HT1080 (cell line): ENCODE measurements at regions not wholly inside any gene's neighbourhood (a gene's known extent, or its start where the extent isn't known, plus 50 kb on each side); places are given as distances from the start of the nearest gene placed in this dataset.
A peak's percentile ranks its signal among the peaks of the same experiment; 100 is the strongest.

Source experiments
- DNase-seq: peaks from one replicate; pipeline ENCODE4 v3.0.0-alpha.2; 2015; ENCODE audit warnings: low read depth

GRCh38 chr9:106637486-106637885, 225.5 kb upstream of the ZNF462 start:
- no peak for DNase-seq

GRCh38 chr9:106639873-106640568, 222.9 kb upstream of the ZNF462 start:
- no peak for DNase-seq

- no peak for DNase-seq
These were observed 219.6 kb upstream of the ZNF462 start for GRCh38 chr9:106643211-106643930.

DNA sequence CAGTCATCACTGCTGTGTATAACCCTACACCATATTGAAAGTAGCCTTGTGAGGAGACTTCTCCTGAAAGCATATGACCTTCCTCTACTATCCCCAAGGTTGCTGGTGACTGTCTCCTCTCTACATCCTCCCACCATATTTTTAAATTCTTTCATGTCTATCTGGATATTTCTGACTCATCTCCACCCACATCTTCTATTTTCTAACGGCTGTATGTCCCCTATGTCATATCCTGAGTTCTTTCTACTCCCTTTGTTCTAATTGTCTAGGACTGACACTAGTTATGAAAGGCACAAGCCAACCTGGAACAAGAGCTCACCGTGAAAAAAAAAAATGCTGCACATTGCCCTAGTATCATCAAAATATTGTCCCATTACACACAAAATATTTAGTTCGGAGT, 218.3 kb upstream of the ZNF462 start:
- DNase-seq = peak; percentile 50

- DNase-seq = peak; percentile 17
These were observed 214.2 kb upstream of the ZNF462 start for GRCh38 chr9:106648799-106649198.

- DNase-seq = no peak
These were observed 213.3 kb upstream of the ZNF462 start for GRCh38 chr9:106649664-106650063.

DNA sequence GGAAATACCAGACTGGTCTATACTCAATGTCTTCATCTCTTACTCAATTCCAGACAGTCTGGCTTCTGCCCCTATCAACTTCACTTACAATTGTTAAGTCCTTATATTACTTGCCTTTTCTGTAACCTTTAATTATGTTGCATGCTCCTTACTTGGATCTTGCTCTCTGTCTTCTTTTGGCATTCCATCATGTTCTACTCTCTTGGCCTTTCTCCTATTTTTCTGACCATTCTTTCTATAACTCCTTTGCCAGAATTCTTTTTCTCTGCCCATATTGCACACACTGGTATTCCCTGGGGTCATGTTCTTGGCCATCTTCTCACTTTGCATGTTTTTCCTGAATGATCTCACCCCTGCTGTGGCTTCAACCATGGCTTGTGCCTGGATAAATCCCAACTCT, 209.8 kb upstream of the ZNF462 start:
- no peak for DNase-seq

DNA sequence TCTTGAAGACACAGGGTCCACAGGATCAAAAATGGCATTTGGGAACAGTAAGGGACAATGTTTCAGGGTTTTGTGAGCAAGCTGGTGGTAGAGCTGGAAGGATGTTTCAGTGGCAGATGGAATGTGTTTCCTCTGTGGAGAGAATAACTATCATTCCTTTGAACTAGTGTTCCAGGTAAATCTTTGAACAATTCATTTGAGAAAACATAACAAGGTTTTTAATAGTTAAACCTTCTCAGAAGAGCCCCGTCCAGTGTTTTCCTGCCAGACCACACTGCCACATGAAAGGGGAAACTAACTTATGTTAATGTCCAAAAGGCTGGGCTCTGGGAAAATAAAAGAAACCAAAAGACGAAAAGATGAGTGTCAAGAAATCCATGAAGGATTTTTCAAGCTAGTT, 207.0 kb upstream of the ZNF462 start:
- no peak for DNase-seq

DNA sequence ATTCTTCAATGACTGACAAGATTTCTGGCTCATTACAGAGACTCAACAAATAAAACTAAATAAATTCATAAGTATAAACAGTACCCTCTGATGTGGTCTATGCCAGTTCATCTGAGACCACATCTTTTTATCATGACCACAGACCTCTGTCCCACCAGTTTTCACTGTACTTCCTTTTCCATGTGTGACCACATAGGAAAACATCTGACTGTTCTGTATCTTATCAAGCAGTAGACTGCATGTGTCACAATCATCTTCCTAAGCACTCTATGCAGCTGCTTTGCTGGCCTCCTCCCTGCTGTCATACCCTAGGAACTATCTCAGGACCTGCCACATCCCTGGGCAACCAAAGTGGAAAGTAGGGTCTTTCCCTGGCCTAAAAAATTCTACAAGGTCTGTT, 205.0 kb upstream of the ZNF462 start:
- DNase-seq = no peak

DNA sequence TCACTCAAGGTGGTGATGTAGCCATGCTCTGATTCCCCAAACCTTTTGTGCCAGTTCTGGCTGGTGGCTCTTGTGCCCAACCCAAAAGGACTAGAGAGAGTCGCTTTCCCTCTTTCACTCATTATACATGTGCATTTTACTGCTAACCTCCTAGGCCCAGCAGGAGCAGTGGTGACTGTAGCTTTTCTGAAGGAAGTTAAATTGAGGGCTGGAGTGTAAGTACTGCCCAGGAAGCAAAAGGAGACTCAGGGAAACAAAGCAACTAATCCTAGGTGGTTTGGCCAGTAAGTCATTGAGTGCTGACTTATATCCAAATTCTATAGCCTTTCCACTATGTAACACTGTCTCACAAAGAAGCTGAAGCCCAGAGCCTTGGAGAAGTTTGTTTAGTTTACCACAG, 194.4 kb upstream of the ZNF462 start:
- DNase-seq = no peak

- DNase-seq = no peak
These were observed 193.1 kb upstream of the ZNF462 start for GRCh38 chr9:106669835-106670234.

DNA sequence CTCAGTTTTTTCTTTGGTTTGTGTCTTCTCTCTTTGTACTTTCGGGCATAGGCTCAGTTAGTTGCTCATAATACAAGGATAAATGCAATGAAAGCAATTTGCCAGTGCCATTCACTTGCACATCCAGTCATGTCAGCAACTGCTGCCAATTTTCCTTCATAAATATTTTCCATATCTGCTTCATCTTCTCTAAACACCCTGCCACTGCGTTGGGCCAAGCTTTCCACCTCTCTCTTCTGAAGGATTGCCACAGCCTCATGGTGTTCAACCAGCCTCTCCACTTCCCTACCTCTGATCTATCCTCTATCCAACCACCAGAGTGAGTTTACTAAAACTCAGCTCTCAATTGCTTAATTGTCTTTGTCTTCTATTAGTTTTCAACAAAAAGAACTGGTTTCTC, 192.5 kb upstream of the ZNF462 start:
- no peak for DNase-seq

DNA sequence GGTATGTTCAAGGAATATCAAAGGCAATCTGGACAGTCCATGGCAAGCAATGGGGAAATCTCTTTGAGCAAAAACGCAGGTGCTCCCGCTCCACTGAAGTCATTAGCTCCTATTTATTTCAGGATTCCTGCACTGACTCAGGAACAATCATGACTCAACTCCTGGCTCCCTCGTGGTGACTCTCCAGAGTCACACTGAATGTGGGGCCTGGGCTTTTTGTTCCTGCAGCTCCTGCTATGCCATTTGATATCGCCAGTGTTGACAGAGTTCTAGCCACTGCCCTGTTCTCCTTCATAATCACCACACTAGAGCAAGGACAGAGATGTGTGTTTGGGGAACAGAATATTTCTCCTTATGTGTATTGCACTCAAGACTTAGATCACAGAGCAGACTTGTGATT, 187.2 kb upstream of the ZNF462 start:
- peak; percentile 60 for DNase-seq

GRCh38 chr9:106677374-106677773, 185.6 kb upstream of the ZNF462 start:
- no peak for DNase-seq

DNA sequence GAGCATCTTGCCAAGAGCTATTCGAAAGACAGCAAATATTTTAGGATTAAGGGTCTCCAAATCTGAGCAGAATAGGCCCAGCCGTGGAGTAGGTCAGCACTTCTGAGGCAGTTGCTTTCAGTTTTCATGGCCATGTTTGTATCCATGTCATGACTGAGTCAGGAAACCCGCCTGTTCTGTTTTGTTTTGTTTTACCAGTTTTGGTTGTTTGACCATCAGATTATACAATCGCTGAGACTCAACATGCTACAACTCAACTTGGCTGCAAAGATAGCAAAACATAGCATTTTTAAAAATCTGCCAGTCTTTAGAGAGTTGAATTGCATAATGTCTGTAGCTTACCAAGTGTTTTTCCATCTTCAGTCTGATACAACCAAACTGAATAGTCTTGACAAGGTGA, 185.1 kb upstream of the ZNF462 start:
- DNase-seq = no peak

DNA sequence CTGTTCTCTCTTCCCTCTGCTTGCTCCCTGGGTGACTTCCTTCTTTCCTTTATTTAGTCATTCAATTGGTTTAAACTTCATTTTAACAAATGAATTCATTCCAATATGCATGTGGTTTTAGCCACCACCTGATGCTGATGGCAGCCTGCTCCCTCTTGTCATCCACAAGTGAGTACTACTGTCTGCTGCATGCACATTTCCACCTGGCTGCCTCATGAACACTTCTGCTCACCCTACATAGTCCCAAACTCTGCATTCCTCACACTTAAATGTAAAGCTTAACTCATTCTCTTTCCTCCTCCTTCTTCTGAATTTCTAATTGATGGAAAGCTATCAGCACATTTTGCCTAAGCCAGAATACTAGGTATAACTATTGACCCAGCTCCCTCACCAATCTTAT, 184.7 kb upstream of the ZNF462 start:
- DNase-seq = no peak

- no peak for DNase-seq
These were observed 180.5 kb upstream of the ZNF462 start for GRCh38 chr9:106682420-106682819.

- no peak for DNase-seq
These were observed 179.5 kb upstream of the ZNF462 start for GRCh38 chr9:106683454-106683853.

DNA sequence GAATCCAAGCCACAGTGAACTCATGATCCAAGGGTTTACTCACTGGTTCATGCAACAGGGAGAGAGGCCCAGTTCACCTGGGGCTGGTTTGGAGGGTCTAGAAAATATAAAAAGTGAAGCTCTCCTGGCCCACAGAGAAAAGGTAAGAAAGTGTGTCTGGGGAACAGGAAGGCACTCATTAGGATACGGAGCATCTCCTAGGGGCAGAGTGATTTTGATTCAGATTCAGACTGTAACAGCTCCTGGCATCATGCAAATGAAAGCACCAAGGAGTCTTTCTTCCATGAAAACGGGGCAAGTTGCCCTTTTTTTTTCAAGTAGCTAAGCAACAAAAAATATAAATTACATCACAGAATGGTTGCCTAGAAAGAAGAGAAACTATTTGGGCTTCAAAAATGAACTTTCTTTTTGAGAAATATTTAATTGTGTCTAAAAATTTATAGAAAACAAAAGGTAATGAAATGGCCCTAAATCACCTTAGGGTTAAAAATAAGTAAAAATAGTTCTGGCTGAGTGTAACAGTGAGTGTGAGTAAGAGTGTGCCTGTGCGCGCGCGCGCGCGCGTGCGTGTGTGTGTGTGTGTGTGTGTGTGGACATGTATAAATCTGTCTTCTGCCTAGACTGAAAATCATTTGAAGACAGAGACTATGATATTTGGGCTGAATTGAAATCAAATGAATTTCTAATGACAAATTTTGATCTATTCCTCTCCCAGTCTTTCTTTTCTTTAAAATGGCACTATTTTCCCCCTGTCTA, 177.8 kb upstream of the ZNF462 start:
- no peak for DNase-seq

- no peak for DNase-seq
These were observed 173.9 kb upstream of the ZNF462 start for GRCh38 chr9:106689089-106689488.

GRCh38 chr9:106691627-106692026, 171.3 kb upstream of the ZNF462 start:
- DNase-seq = no peak

GRCh38 chr9:106693558-106693957, 169.4 kb upstream of the ZNF462 start:
- DNase-seq = no peak

- no peak for DNase-seq
These were observed 166.2 kb upstream of the ZNF462 start for GRCh38 chr9:106696804-106697203.
